GM23338 (cell line): ENCODE measurements at regions not wholly inside any gene's neighbourhood (a gene's known extent, or its start where the extent isn't known, plus 50 kb on each side); places are given as distances from the start of the nearest gene placed in this dataset.

Experiments
- ATAC-seq: fragments of 200-7000 bp; cut with Tn5 transposase; 3 replicates; pipeline ENCODE4 v1.9.1; 2020
- DNase-seq: peaks from one replicate; pipeline ENCODE4 v3.0.0-alpha.2; 2015; ENCODE audit warnings: low spot score
- H2AFZ ChIP-seq: fragments of 200-600 bp; sonication (generic); 2 replicates; pipeline ENCODE4 v1.8.0; 2016; ENCODE audit warnings: antibody characterized with exemption, mild to moderate bottlenecking, moderate library complexity
- H3F3A ChIP-seq: fragments of 200-600 bp; sonication (generic); replicated peaks from 2 replicates; pipeline ENCODE4 v1.8.0; 2017; ENCODE audit warnings: antibody characterized with exemption, mixed run types, low read depth
- H3K27ac ChIP-seq: fragments of 200-600 bp; sonication (generic); 2 replicates; pipeline ENCODE4 v1.6.1; 2016; ENCODE audit warnings: low read depth
- H3K27me3 ChIP-seq: fragments of 200-600 bp; sonication (generic); 2 replicates; pipeline ENCODE4 v1.8.0; 2016; ENCODE audit warnings: mild to moderate bottlenecking, mixed run types, moderate library complexity; ENCODE audit not compliant: insufficient read depth
- H3K36me3 ChIP-seq: fragments of 200-600 bp; sonication (generic); 2 replicates; pipeline ENCODE4 v1.8.0; 2016; ENCODE audit warnings: mild to moderate bottlenecking; ENCODE audit not compliant: insufficient read depth
- H3K4me1 ChIP-seq: fragments of 200-600 bp; sonication (generic); 2 replicates; pipeline ENCODE4 v1.8.0; 2016; ENCODE audit warnings: mild to moderate bottlenecking, moderate library complexity; ENCODE audit not compliant: insufficient read depth
- H3K4me2 ChIP-seq: fragments of 200-600 bp; sonication (generic); 2 replicates; pipeline ENCODE4 v1.7.1; 2017; ENCODE audit warnings: mixed run types
- H3K4me3 ChIP-seq: fragments of 200-600 bp; sonication (generic); 2 replicates; pipeline ENCODE4 v1.6.1; 2016; ENCODE audit warnings: mixed run types
- H3K79me2 ChIP-seq: fragments of 200-600 bp; sonication (generic); replicated peaks from 2 replicates; pipeline ENCODE4 v1.8.0; 2017; ENCODE audit warnings: mild to moderate bottlenecking; ENCODE audit not compliant: insufficient read depth
- H3K9me2 ChIP-seq: fragments of 200-600 bp; sonication (generic); 2 replicates; pipeline ENCODE4 v1.8.0; 2017; ENCODE audit not compliant: insufficient read depth
- H4K20me1 ChIP-seq: fragments of 200-600 bp; sonication (generic); replicated peaks from 2 replicates; pipeline ENCODE4 v1.8.0; 2017; ENCODE audit warnings: mild to moderate bottlenecking; ENCODE audit not compliant: insufficient read depth
- H3K27ac Mint-ChIP-seq: 2 replicates; pipeline ENCODE4 v1.8.0; 2020; ENCODE audit warnings: inconsistent platforms, mild to moderate bottlenecking, moderate library complexity, mixed read lengths
- H3K27me3 Mint-ChIP-seq: 3 replicates; pipeline ENCODE4 v1.8.0; 2022; ENCODE audit warnings: low read depth, mild to moderate bottlenecking, moderate library complexity, mixed read lengths, inconsistent platforms; ENCODE audit not compliant: insufficient read depth, poor library complexity
- H3K36me3 Mint-ChIP-seq: 3 replicates; pipeline ENCODE4 v1.8.0; 2021; ENCODE audit warnings: low read depth, mild to moderate bottlenecking, inconsistent platforms, moderate library complexity, mixed read lengths
- H3K4me1 Mint-ChIP-seq: 3 replicates; pipeline ENCODE4 v1.8.0; 2020; ENCODE audit warnings: mild to moderate bottlenecking, inconsistent platforms, mixed read lengths
- H3K4me3 Mint-ChIP-seq: 3 replicates; pipeline ENCODE4 v1.8.0; 2021; ENCODE audit warnings: moderate library complexity, mild to moderate bottlenecking, inconsistent platforms, mixed read lengths
- H3K9me3 Mint-ChIP-seq: 3 replicates; pipeline ENCODE4 v1.8.0; 2020; ENCODE audit warnings: moderate library complexity, mild to moderate bottlenecking, inconsistent platforms, mixed read lengths
- EZH2 ChIP-seq: fragments of 200-600 bp; sonication (generic); IDR thresholded peaks from one replicate; pipeline ENCODE4 v1.8.0; 2017; ENCODE audit warnings: antibody characterized with exemption, mild to moderate bottlenecking, low read depth; ENCODE audit not compliant: unreplicated experiment
- EZH2phosphoT487 ChIP-seq: fragments of 200-600 bp; sonication (generic); IDR thresholded peaks from one replicate; pipeline ENCODE4 v1.8.1; 2018; ENCODE audit warnings: antibody characterized with exemption; ENCODE audit not compliant: unreplicated experiment
- JUNB ChIP-seq: IDR thresholded peaks from one replicate; pipeline ENCODE4 v1.6.1; 2016; ENCODE audit warnings: antibody characterized with exemption; ENCODE audit not compliant: unreplicated experiment
- POLR2AphosphoS5 ChIP-seq: IDR thresholded peaks from 2 replicates; pipeline ENCODE4 v1.6.1; 2016; ENCODE audit warnings: antibody characterized with exemption, low read depth
- STAT1 ChIP-seq: IDR thresholded peaks from one replicate; pipeline ENCODE4 v1.6.1; 2016; ENCODE audit warnings: antibody characterized with exemption; ENCODE audit not compliant: unreplicated experiment
- ZNF331 ChIP-seq: fragments of 250-450 bp; sonication (Bioruptor Pico); IDR thresholded peaks from 2 replicates; pipeline ENCODE4 v1.5.0; 2020; ENCODE audit warnings: low read depth, mild to moderate bottlenecking, moderate library complexity
- TF ChIP-seq, protein P1 (sequence below), 2 experiments: fragments of 200-600 bp in 1 of 2; sonication (generic) in 1 of 2; conservative IDR thresholded peaks; 2 replicates each; pipeline versions ENCODE4 v1.5.1 to v1.6.1; 2016 to 2017; ENCODE audit warnings: antibody characterized with exemption in 2 of 2, low read depth in 2 of 2, mild to moderate bottlenecking in 2 of 2, moderate library complexity in 1 of 2
- TF ChIP-seq, protein P2 (sequence below): fragments of 250-450 bp; sonication (Bioruptor Pico); IDR thresholded peaks from 2 replicates; pipeline ENCODE4 v1.5.0; 2020; ENCODE audit warnings: mild to moderate bottlenecking, moderate library complexity
- TF ChIP-seq, protein P3 (sequence below): IDR thresholded peaks from 2 replicates; pipeline ENCODE4 v1.6.1; 2016; ENCODE audit warnings: antibody characterized with exemption

DNA sequence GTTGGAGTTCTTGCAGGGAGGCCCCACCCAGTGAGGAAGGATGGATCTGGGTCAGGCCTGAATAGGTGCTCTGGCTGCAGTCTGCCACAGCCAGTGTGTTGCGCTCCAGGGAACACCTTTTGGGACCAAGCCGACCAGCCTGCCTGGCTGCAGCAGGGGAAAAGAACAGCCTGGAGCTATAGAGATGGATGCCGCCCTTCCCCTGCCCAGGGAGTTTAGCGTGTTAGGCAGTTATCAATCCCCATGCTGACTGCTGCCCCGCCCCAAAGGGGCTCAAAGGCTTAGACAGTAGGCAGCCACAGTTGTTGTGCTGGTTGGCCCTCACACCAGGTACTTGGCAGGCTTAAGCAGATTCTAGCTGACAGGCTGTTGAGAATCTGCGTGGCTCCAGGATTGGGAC is 153.4 kb upstream of the ADAMTS19 start (continued):
- TF ChIP-seq, protein P1, sequence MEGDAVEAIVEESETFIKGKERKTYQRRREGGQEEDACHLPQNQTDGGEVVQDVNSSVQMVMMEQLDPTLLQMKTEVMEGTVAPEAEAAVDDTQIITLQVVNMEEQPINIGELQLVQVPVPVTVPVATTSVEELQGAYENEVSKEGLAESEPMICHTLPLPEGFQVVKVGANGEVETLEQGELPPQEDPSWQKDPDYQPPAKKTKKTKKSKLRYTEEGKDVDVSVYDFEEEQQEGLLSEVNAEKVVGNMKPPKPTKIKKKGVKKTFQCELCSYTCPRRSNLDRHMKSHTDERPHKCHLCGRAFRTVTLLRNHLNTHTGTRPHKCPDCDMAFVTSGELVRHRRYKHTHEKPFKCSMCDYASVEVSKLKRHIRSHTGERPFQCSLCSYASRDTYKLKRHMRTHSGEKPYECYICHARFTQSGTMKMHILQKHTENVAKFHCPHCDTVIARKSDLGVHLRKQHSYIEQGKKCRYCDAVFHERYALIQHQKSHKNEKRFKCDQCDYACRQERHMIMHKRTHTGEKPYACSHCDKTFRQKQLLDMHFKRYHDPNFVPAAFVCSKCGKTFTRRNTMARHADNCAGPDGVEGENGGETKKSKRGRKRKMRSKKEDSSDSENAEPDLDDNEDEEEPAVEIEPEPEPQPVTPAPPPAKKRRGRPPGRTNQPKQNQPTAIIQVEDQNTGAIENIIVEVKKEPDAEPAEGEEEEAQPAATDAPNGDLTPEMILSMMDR (conservative IDR thresholded peaks at IDR 0.05; ENCODE audit: low read depth in 2 of 2): no peak
- TF ChIP-seq, protein P2, sequence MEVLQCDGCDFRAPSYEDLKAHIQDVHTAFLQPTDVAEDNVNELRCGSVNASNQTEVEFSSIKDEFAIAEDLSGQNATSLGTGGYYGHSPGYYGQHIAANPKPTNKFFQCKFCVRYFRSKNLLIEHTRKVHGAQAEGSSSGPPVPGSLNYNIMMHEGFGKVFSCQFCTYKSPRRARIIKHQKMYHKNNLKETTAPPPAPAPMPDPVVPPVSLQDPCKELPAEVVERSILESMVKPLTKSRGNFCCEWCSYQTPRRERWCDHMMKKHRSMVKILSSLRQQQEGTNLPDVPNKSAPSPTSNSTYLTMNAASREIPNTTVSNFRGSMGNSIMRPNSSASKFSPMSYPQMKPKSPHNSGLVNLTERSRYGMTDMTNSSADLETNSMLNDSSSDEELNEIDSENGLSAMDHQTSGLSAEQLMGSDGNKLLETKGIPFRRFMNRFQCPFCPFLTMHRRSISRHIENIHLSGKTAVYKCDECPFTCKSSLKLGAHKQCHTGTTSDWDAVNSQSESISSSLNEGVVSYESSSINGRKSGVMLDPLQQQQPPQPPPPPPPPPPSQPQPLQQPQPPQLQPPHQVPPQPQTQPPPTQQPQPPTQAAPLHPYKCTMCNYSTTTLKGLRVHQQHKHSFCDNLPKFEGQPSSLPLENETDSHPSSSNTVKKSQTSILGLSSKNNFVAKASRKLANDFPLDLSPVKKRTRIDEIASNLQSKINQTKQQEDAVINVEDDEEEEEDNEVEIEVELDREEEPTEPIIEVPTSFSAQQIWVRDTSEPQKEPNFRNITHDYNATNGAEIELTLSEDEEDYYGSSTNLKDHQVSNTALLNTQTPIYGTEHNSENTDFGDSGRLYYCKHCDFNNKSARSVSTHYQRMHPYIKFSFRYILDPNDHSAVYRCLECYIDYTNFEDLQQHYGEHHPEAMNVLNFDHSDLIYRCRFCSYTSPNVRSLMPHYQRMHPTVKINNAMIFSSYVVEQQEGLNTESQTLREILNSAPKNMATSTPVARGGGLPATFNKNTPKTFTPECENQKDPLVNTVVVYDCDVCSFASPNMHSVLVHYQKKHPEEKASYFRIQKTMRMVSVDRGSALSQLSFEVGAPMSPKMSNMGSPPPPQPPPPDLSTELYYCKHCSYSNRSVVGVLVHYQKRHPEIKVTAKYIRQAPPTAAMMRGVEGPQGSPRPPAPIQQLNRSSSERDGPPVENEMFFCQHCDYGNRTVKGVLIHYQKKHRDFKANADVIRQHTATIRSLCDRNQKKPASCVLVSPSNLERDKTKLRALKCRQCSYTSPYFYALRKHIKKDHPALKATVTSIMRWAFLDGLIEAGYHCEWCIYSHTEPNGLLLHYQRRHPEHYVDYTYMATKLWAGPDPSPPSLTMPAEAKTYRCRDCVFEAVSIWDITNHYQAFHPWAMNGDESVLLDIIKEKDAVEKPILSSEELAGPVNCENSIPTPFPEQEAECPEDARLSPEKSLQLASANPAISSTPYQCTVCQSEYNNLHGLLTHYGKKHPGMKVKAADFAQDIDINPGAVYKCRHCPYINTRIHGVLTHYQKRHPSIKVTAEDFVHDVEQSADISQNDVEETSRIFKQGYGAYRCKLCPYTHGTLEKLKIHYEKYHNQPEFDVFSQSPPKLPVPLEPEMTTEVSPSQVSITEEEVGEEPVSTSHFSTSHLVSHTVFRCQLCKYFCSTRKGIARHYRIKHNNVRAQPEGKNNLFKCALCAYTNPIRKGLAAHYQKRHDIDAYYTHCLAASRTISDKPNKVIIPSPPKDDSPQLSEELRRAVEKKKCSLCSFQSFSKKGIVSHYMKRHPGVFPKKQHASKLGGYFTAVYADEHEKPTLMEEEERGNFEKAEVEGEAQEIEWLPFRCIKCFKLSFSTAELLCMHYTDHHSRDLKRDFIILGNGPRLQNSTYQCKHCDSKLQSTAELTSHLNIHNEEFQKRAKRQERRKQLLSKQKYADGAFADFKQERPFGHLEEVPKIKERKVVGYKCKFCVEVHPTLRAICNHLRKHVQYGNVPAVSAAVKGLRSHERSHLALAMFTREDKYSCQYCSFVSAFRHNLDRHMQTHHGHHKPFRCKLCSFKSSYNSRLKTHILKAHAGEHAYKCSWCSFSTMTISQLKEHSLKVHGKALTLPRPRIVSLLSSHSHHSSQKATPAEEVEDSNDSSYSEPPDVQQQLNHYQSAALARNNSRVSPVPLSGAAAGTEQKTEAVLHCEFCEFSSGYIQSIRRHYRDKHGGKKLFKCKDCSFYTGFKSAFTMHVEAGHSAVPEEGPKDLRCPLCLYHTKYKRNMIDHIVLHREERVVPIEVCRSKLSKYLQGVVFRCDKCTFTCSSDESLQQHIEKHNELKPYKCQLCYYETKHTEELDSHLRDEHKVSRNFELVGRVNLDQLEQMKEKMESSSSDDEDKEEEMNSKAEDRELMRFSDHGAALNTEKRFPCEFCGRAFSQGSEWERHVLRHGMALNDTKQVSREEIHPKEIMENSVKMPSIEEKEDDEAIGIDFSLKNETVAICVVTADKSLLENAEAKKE: no peak
- no peak for TF ChIP-seq EZH2
- TF ChIP-seq ZNF331: no peak

DNA sequence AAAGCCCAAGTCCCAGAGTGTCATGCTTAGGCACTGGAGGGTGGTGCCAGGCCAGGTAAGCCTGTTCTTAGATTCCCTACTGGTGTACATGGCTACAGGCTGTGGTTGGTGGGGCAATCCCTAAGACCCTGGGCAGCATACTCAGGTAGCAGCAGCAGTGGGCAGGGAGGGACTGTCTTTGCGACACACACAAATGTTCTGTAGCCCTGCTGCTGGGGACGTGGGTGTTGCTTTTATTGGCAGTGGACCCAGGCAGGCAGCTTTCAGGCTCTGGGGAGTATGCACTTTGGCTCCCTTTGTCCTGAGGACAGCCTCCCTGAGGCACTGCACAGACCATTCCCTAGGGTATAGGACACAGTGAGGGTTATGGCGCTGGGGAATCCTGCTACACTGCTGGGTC is 137.1 kb upstream of the ADAMTS19 start:
- ATAC-seq: no peak
- H3K4me2 ChIP-seq: no peak overlapping the region
- H3K4me1 Mint-ChIP-seq: no peaks in the 10 kb centered on the region
- H3K4me3 Mint-ChIP-seq: no peak overlapping the region
- no peak overlapping the region for H2AFZ ChIP-seq
- H3K79me2 ChIP-seq: no peaks in the 10 kb centered on the region
- TF ChIP-seq, protein P1 (conservative IDR thresholded peaks at IDR 0.05; ENCODE audit: low read depth in 2 of 2): no peak
- no peak for TF ChIP-seq POLR2AphosphoS5
- TF ChIP-seq EZH2phosphoT487: no peak
- no peak for TF ChIP-seq STAT1
- no peak for TF ChIP-seq JUNB
- TF ChIP-seq, protein P3, sequence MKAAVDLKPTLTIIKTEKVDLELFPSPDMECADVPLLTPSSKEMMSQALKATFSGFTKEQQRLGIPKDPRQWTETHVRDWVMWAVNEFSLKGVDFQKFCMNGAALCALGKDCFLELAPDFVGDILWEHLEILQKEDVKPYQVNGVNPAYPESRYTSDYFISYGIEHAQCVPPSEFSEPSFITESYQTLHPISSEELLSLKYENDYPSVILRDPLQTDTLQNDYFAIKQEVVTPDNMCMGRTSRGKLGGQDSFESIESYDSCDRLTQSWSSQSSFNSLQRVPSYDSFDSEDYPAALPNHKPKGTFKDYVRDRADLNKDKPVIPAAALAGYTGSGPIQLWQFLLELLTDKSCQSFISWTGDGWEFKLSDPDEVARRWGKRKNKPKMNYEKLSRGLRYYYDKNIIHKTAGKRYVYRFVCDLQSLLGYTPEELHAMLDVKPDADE: no peak
- H3K9me2 ChIP-seq: no peaks in the 10 kb centered on the region
- H3K36me3 Mint-ChIP-seq: peaks cover 11% of the 10 kb centered on the region
- H4K20me1 ChIP-seq: no peaks in the 10 kb centered on the region
- H3K36me3 ChIP-seq: no peaks in the 10 kb centered on the region
- H3K4me1 ChIP-seq: no peaks in the 10 kb centered on the region
- no peaks in the 10 kb centered on the region for H3K27me3 ChIP-seq
- H3F3A ChIP-seq: no peaks in the 10 kb centered on the region
- no peaks in the 10 kb centered on the region for H3K27me3 Mint-ChIP-seq
- DNase-seq: no peak
- peaks cover 28% of the 10 kb centered on the region for H3K9me3 Mint-ChIP-seq
- H3K4me3 ChIP-seq: no peak overlapping the region
- no peak overlapping the region for H3K27ac ChIP-seq
- H3K27ac Mint-ChIP-seq: no peak overlapping the region
